GM12872 (cell line): ENCODE measurements at regions not wholly inside any gene's neighbourhood (a gene's known extent, or its start where the extent isn't known, plus 50 kb on each side); places are given as distances from the start of the nearest gene placed in this dataset.

Experiments
- TF ChIP-seq, protein P1 (sequence below): IDR thresholded peaks from 3 replicates; pipeline ENCODE4 v1.5.1; 2011; ENCODE audit warnings: low read depth, mild to moderate bottlenecking, low read length, moderate library complexity; ENCODE audit not compliant: insufficient read depth

DNA sequence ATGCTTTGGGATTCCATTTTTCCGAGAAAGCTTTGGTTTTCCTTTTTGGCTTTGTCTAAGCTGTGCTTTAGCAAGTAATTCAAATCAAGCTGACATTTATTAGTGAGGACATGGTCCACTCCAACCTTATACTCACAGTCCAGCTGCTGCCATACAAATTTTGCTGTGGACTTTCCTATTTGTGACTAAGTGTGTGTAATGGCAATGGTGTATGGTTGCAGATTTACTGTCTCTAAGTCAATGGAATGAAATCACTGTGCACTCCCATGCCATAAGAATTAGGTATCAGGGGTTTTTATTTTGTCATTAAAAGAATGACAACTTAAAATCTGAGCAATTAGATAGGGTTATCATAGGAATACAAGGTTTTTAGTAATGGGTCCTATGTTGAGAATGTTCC lies 530.0 kb downstream of the CCDC171 start:
- TF ChIP-seq, protein P1, sequence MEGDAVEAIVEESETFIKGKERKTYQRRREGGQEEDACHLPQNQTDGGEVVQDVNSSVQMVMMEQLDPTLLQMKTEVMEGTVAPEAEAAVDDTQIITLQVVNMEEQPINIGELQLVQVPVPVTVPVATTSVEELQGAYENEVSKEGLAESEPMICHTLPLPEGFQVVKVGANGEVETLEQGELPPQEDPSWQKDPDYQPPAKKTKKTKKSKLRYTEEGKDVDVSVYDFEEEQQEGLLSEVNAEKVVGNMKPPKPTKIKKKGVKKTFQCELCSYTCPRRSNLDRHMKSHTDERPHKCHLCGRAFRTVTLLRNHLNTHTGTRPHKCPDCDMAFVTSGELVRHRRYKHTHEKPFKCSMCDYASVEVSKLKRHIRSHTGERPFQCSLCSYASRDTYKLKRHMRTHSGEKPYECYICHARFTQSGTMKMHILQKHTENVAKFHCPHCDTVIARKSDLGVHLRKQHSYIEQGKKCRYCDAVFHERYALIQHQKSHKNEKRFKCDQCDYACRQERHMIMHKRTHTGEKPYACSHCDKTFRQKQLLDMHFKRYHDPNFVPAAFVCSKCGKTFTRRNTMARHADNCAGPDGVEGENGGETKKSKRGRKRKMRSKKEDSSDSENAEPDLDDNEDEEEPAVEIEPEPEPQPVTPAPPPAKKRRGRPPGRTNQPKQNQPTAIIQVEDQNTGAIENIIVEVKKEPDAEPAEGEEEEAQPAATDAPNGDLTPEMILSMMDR, result no peak

DNA sequence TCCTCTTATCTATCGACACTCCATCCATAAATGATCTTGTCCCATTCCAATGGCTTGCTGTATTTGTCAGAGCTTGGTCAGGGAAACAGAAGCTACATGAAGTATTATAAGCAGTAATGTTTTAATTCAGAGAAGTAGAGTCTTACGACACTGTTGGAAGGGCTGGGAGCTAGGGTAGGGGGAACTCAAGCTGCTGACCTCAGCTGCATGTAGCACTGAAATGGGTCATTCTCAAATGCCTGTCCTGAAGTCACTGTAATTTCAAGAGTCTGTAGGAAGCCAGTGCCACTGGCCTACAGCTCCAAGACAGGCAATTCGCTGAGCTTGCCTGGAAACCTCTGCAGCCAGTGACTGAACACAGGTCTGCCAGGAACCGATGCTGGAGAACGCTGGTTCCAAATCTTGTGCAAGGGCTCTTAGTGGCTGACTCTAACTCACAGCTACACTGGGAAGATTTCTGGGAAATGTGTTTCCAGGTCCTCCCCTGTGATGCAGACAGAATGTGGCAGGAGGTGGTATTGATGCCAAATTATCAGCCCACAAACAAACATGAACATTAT lies 532.4 kb downstream of the CCDC171 start:
- TF ChIP-seq, protein P1, result no peak

DNA sequence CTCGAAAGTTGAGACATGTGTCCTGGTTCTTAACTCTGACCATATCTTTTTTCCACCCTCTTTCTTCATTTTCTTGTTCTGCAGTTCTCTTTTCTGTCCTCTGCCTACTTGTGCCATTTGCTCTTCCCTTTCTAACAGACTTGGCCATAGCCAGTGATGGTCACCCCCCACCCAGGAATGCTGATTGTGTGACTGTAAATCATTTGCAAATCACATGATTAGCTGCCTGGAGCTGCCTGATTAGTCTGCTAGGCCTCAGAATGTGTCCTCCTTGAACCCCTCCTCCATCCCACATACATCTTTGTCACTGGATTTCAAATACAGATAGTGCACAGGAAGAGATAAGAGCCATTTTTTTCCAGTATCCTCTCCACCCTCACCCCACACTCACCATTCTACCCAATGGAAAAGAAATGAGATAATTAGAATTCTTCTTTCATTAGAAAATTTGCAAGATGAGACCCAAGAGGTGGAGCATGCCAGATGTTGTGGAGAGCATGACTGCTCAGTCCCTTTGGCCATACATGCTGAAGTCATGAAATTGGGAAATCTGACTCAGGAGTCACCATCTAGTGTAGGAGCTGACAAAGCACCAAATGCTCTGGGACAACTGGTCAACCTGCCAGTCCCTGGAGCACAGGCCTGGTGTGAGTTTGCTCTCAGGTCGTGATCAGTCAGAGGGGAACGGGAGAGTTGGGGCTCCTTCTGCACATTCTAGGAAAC lies 538.2 kb downstream of the CCDC171 start:
- TF ChIP-seq, protein P1, result no peak

DNA sequence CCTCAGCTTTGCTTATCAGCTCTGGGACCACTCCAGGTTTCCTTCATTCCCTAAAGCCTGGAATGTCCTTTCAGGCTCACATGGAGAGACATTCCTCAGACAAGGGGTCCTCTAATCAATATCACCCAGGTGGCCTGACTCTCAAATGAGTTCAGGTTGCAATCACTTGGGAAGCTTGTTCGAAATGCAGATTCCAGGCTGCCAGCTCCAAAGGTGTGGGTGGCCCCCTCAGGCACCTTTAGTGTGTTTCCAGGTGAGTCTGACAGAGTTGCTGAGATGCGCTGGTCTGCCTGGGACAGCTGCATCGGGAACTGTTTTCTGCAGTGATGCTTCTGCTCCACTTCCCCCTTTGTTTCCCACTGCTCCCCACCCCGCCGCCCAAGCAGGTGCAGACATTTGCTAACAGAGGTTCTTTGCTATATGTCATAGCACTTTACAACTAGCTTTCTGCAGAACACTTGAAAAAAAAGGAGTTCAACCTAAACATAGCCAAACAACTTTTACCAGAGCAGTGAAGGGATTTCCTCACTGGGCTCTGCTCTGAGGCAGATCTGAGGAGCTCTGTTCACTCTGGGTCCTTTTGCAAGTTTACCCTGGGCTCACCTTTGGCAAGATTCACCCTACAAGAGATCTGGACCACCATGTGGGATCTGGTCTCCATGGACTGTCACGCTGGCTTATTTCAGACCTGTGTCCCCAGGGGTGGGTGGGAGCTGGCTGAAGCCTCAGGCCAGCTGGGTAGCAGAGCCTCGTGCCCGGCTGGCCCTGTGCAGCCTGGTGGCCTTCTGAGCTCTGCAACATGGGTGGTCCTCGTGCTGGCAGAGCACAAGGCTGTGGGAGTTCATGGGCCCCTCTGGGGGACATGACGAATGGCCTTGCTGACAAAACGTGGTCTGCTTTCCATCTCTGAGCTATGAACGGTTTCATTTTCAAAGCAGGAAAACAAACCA lies 539.6 kb downstream of the CCDC171 start:
- TF ChIP-seq, protein P1, result no peak

DNA sequence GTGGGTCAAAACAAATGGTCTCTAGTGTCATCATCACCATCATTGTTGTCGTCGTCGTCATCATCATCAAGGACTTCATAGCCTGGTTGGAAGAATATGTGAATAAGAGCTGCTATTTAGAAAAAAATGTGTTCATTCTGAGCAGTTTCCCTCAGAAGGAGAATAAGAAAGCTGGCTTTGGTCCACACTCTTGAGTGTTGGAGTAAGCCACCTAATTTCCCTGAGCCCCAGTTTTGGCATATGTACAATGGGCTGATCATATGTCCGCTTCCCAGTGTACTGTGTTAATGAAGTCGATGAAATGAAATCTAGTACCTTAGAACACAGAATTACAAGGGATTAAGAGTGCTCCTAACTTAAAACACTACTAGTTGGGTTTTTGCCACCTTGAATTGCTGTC lies 545.5 kb downstream of the CCDC171 start:
- TF ChIP-seq, protein P1, result no peak

DNA sequence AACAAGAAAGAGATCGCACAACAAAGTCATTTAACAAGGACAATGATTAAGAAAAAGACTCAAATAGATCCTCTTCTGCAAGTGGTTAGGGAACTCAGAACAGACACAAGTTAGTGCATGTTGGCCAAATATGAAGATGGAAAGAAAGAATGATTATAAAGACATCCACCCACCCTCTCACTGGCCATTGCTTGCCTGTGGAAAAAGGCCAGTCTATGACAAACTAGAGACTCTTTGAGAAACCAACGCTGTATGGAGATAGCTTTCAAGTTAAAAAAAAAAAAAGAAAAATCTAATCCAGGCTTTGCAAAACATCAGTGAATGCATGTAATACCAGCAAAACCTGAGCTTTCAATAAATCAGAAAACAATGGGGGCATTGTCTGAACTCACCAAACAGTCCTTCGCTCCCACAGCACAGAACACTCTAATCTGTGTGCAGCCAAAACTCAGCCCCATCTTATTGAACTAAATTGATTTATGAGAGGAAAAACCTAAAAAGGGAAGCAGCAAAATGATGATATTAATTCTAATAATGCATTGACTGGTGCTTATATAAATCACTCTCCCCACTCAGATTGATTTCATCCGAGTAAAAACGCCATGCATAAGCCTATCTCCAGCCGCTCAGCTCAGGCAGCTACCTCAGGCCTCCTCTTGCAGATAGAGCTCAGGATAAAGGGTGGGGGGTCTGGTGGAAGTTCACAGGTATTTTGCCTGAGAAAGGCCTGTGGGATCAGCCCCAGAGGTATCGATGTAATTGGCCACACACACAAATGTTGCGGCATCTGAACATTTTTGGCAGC lies 547.1 kb downstream of the CCDC171 start:
- TF ChIP-seq, protein P1, result no peak
